ENCODE measurements at regions not wholly inside any gene's neighbourhood (a gene's known extent, or its start where the extent isn't known, plus 50 kb on each side); places are given as distances from the start of the nearest gene placed in this dataset.

DNA sequence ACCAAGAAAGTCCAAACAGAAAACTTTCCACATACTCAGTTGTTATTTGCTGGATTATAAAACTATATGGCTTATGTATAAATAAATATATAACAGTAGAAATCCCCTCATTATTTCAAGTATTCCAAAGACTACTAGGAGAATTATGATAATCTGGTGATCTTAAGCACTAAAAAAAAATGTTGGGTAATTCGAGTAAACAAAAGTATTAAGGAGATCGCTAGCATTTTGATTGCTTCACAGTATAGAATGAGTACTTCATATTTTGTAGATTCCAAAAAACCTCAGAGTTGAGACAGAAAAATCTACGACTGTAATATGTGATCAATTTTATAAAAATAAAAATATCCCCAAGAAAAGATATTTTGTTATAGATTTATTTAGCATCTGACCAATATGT is 236.4 kb upstream of the TENT5A start:
- Mint-ChIP-seq H3K27ac (ENCODE audit: unreplicated experiment) (no peak overlapping the region), H3K36me3 (ENCODE audit: low read depth) (no peaks in the 10 kb centered on the region), H3K9me3 (ENCODE audit: low read depth) (peaks cover 4% of the 10 kb centered on the region), H3K27me3 (ENCODE audit: low read depth) (no peaks in the 10 kb centered on the region), H3K4me3 (ENCODE audit: unreplicated experiment) (no peak overlapping the region), H3K4me1 (ENCODE audit: low read depth) (peaks cover 13% of the 10 kb centered on the region)
- TF ChIP-seq, protein P1, sequence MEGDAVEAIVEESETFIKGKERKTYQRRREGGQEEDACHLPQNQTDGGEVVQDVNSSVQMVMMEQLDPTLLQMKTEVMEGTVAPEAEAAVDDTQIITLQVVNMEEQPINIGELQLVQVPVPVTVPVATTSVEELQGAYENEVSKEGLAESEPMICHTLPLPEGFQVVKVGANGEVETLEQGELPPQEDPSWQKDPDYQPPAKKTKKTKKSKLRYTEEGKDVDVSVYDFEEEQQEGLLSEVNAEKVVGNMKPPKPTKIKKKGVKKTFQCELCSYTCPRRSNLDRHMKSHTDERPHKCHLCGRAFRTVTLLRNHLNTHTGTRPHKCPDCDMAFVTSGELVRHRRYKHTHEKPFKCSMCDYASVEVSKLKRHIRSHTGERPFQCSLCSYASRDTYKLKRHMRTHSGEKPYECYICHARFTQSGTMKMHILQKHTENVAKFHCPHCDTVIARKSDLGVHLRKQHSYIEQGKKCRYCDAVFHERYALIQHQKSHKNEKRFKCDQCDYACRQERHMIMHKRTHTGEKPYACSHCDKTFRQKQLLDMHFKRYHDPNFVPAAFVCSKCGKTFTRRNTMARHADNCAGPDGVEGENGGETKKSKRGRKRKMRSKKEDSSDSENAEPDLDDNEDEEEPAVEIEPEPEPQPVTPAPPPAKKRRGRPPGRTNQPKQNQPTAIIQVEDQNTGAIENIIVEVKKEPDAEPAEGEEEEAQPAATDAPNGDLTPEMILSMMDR (IDR thresholded peaks at IDR 0.05): no peak
- DNase-seq (ENCODE audit: low spot score): no peak

DNA sequence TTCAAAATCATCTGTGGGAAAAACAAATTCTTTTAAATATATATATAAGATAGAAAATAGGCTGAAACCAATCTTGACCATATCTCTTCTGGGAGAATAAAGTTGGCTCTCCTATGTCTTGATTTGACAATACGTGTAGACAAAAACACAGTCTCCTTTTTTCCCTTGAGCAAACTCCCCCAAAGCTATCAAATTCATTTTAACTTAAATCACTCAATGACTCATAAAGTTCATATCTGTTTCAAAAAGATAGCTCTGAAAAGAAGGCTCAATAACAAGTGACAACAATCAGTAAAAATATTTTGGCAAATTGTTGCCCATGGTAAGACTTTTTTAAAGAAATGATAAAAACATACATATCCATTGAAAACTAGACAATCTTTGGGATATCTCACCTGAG is 236.0 kb upstream of the TENT5A start:
- peaks cover 4% of the 10 kb centered on the region for H3K9me3 Mint-ChIP-seq (ENCODE audit: low read depth)
- H3K4me1 Mint-ChIP-seq (ENCODE audit: low read depth): peaks cover 13% of the 10 kb centered on the region
- DNase-seq (ENCODE audit: low spot score): no peak
- H3K36me3 Mint-ChIP-seq (ENCODE audit: low read depth): no peaks in the 10 kb centered on the region
- H3K4me3 Mint-ChIP-seq (ENCODE audit: unreplicated experiment): no peak overlapping the region
- H3K27me3 Mint-ChIP-seq (ENCODE audit: low read depth): no peaks in the 10 kb centered on the region
- H3K27ac Mint-ChIP-seq (ENCODE audit: unreplicated experiment): no peak overlapping the region
- TF ChIP-seq, protein P1 (IDR thresholded peaks at IDR 0.05): no peak

DNA sequence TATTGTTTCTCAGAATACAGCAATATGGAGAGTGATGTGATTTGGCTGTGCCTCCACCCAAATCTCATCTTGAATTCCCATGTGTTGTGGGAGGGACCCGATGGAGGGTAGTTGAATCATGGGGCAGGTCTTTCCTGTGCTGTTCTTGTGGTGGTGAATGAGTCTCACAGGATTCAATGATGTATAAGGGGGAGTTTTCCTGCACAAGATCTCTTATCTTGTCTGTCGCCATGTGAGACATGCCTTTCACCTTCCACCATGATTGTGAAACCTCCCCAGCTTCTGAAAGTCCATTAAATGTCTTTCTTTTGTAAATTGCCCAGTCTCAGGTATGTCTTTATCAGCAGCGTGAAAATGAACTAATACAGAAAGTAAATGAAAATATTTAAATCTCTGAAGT is 234.8 kb upstream of the TENT5A start:
- Mint-ChIP-seq H3K36me3 (ENCODE audit: low read depth) (no peaks in the 10 kb centered on the region), H3K4me1 (ENCODE audit: low read depth) (peaks cover 17% of the 10 kb centered on the region), H3K27me3 (ENCODE audit: low read depth) (no peaks in the 10 kb centered on the region), H3K4me3 (ENCODE audit: unreplicated experiment) (no peak overlapping the region), H3K27ac (ENCODE audit: unreplicated experiment) (no peak overlapping the region), H3K9me3 (ENCODE audit: low read depth) (peaks cover 4% of the 10 kb centered on the region)
- DNase-seq (ENCODE audit: low spot score): no peak
- TF ChIP-seq, protein P1 (IDR thresholded peaks at IDR 0.05): no peak

DNA sequence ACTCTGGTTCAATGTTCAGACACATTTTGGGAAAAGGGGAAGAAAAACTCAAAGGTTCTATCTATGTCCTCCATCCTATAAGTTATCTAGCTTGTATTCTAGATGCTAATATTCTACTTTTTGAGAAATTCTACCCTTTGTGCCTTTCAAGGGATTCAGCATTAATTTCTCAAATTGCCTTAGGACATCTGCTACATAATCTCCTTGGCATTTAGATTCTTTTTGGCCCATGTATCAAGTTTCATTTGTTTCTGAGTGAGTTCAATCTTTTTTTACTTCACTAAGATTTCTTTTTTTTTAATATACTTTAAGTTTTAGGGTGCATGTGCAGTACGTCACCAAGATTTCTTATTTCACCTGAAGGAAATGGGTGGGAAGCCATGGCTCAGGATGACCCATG is 232.7 kb upstream of the TENT5A start:
- no peak for DNase-seq (ENCODE audit: low spot score)
- H3K36me3 Mint-ChIP-seq (ENCODE audit: low read depth): peaks cover 8% of the 10 kb centered on the region
- peaks cover 14% of the 10 kb centered on the region for H3K9me3 Mint-ChIP-seq (ENCODE audit: low read depth)
- H3K27ac Mint-ChIP-seq (ENCODE audit: unreplicated experiment): no peak overlapping the region
- H3K4me3 Mint-ChIP-seq (ENCODE audit: unreplicated experiment): no peak overlapping the region
- TF ChIP-seq, protein P1 (IDR thresholded peaks at IDR 0.05): no peak
- peaks cover 28% of the 10 kb centered on the region for H3K4me1 Mint-ChIP-seq (ENCODE audit: low read depth)
- no peaks in the 10 kb centered on the region for H3K27me3 Mint-ChIP-seq (ENCODE audit: low read depth)

DNA sequence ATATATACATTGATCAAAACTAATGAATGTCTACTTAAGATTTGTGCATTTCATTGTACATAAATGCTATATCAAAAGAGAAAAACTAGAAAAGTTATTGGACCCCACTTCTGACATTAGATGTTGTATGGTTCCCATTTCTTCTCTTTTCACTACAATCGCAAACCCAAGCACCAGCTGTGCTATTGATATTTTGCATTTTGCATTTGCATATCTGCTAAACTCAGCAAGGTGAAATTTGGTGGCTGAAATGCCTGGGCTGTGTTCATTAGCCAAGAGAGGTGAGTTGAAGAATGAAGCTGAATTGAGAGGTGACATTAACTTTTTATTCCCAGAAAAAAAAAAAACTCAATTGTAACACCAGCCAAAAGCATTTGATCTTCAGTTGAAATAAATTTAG is 232.1 kb upstream of the TENT5A start:
- Mint-ChIP-seq H3K9me3 (ENCODE audit: low read depth) (peaks cover 17% of the 10 kb centered on the region), H3K4me3 (ENCODE audit: unreplicated experiment) (no peak overlapping the region), H3K27me3 (ENCODE audit: low read depth) (no peaks in the 10 kb centered on the region), H3K36me3 (ENCODE audit: low read depth) (peaks cover 10% of the 10 kb centered on the region), H3K4me1 (ENCODE audit: low read depth) (peaks cover 28% of the 10 kb centered on the region), H3K27ac (ENCODE audit: unreplicated experiment) (no peak overlapping the region)
- TF ChIP-seq, protein P1 (IDR thresholded peaks at IDR 0.05): no peak
- no peak for DNase-seq (ENCODE audit: low spot score)

All from chondrocyte (in vitro differentiated cells).